KG1 (cell line): ENCODE measurements at regions not wholly inside any gene's neighbourhood (a gene's known extent, or its start where the extent isn't known, plus 50 kb on each side); places are given as distances from the start of the nearest gene placed in this dataset.
"Not testable (repeated sequence)": the region's sequence is repeated elsewhere in the genome, so short reads cannot be mapped to it uniquely, and the experiment has no call there.

ENCODE experiments used
- DNase-seq: peaks from one replicate; lab custom pipeline; 2025; lab: John Stamatoyannopoulos, UW

- DNase-seq: no peak
Measured at GRCh38 chr3:178099274-178099673, 437.0 kb upstream of the KCNMB2 start.

DNA sequence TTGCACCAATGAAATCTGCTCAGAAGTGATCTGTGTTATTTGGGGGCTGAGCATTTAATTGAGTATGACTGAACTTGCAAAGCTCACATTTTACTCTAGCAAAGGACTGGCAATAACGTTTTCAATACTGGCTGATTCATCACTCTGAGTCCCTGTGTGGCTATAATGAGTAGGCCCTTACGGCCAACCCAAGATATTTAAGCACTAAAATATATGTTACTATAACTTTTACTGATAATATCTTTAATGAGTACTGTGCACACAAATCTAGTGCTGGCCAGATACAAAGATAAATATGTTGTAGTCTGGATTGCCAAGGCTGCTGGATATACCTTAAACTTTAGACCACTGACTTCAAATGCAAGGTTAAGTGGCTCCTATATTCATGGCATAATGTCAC is 436.4 kb upstream of the KCNMB2 start:
- DNase-seq: no peak

DNA sequence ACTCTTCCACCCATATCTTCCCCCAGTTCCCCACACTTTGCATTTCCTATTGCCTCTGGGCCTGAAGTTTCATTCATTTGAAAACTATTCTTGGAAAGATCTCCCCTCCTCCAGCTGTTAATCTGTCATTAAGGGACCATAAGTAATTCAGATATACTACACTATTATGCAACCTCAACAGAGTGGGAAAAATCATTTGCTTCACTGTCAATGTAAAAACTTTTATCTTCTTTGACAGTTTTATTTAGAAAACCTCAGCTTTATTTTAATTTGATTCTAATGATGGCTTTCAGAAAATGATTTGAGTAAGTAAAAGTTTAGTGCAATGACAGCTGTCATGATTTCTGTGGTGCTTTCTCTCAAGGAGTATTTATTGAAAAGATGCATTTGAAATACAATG is 435.3 kb upstream of the KCNMB2 start:
- no peak for DNase-seq

DNA sequence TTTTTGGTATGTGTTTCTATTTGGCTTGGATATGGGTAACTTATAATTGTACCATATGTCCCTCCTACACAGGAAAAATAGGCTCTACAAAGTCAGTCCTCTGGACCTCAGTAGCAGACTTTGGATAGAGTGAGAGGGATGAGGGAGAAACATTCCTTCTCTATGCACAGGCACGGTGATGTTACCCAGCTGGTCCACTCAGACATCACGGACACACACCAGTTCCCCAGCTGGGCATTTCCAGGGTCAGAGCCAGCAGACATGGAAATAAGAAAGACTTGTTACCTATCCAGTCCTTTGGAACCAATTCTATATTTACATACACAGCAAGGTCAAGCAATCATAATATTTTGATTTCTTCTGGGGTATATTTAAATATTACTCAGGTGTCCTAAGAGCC is 433.1 kb upstream of the KCNMB2 start:
- DNase-seq: no peak

DNA sequence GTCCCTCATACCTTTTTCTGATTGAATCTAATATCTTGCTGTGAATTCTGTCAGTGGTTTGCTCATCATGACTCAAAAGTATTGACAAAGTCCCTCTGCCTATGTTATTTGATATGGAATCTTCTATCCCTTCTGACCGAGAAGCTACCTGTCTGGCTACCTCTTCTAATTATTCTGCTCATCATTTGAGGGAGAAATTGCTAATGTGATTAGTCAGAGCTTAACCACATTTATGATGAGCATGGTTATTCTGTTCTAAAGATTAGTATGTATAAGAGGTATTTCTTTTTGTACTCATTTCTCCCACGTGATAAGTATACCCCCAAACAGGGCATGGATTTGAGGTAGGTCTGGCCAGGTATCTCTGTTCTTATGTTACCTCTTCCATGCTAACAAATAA is 428.4 kb upstream of the KCNMB2 start:
- no peak for DNase-seq

- no peak for DNase-seq
Measured at GRCh38 chr3:178109691-178110090, 426.5 kb upstream of the KCNMB2 start.

DNA sequence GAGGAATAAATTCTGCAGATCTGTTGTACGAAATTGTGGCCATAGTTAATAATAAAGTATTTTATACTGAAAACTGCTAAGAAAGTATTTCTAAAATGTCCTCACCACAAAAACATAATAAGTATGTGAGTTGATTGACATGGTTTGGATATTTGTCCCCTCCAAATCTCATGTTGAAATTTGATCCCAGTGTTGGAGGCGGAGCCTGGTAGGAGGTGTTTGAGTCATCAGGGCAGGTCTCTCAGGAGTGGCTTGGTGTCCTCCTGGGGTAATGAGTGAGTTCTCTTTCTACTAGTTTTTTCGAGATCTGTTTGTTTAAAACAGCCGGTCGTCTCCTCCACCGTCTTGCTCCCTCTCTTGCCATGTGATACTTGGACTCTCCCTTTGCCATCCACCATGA is 424.1 kb upstream of the KCNMB2 start:
- no peak for DNase-seq

GRCh38 chr3:178112552-178112951 is 423.7 kb upstream of the KCNMB2 start:
- DNase-seq: not testable (repeated sequence)

DNA sequence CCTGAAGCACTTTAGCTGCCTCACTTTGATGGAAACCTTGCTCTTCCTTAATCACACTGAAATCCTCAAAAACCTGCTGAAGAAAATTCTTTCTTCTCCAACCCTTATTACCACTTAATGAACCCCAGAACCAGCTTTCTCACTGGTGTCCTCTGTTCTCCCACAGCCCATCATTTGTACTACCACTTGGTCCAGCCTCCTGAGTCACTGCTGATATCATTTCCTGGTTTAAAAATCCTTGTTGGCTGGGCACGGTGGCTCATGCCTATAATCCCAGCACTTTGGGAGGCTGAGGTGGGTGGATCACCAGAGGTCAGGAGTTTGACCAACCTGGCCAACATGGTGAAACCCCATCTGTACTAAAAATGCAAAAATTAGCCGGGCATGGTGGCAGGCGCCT is 418.6 kb upstream of the KCNMB2 start:
- DNase-seq: no peak

DNA sequence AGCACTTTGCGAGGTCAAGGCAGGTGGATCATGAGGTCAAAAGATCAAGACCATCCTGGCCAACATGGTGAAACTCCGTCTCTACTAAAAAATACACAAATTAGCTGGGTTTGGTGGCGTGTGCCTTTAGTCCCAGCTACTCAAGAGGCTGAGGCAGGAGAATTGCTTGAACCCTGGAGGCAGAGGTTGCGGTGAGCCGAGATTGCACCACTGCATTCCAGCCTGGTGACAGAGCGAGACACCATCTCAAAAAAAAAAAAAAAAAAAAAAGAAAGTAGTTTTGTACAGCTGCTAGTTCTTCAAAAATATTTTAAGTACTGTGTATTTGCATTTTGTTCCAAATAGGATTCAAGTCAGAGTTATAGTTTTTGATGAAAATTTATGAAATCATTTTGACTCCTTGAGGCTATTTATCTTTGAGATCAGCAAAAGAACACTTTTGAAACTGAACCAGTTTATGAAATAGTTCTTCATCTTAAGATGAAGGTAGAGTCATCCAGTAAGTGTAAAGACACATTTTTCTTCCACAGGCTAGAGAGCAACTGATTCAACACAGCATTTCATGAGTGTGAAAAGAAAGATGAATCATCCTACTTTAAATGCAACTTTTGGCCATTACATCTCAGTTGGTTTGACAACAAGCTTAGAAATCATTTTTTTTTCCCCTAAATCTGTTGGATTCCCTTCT is 416.5 kb upstream of the KCNMB2 start:
- not testable (repeated sequence) for DNase-seq

DNA sequence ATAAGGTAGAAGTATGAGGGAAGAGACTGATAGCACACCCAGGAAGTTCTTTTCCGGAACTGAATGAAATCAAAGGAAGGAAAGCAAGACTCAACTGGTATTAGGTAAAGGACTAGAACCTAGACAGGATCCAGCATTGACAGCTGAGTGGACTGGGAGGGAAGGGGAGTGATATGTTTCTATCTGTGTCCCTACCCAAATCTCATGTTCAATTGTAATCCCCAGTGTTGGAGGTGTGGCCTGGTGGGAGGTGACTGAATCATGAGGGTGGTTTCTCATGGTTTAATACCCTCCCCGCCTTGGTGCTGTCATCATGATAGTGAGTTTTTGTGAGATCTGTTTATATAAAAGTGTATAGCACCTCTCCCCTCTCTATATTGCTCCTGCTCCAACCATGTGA is 415.9 kb upstream of the KCNMB2 start:
- DNase-seq: no peak

GRCh38 chr3:178126686-178127085 is 409.6 kb upstream of the KCNMB2 start:
- no peak for DNase-seq

GRCh38 chr3:178127221-178127620 is 409.0 kb upstream of the KCNMB2 start:
- DNase-seq: no peak

- no peak for DNase-seq
Measured at GRCh38 chr3:178129109-178129508, 407.1 kb upstream of the KCNMB2 start.

- DNase-seq: no peak
Measured at GRCh38 chr3:178131801-178132200, 404.4 kb upstream of the KCNMB2 start.

- no peak for DNase-seq
Measured at GRCh38 chr3:178137206-178137605, 399.0 kb upstream of the KCNMB2 start.

GRCh38 chr3:178137831-178138230 is 398.4 kb upstream of the KCNMB2 start:
- DNase-seq: no peak

- no peak for DNase-seq
Measured at GRCh38 chr3:178139116-178139515, 397.1 kb upstream of the KCNMB2 start.

GRCh38 chr3:178140531-178141304 is 395.5 kb upstream of the KCNMB2 start:
- no peak for DNase-seq

DNA sequence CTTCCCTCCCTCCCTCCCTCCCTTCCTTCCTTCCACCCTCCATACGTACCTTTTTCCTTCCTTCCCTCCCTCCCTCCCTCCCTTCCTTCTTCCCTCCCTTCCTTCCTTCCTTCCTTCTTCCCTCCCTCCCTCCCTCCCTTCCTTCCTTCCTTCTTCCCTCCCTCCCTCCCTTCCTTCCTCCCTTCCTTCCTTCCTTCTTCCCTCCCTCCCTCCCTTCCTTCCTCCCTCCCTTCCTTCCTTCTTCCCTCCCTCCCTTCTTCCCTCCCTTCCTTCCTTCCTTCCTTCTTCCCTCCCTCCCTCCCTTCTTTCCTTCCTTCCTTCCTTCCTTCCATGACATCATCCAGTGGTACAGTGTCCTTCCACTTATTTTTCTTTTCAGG is 394.9 kb upstream of the KCNMB2 start:
- not testable (repeated sequence) for DNase-seq

DNA sequence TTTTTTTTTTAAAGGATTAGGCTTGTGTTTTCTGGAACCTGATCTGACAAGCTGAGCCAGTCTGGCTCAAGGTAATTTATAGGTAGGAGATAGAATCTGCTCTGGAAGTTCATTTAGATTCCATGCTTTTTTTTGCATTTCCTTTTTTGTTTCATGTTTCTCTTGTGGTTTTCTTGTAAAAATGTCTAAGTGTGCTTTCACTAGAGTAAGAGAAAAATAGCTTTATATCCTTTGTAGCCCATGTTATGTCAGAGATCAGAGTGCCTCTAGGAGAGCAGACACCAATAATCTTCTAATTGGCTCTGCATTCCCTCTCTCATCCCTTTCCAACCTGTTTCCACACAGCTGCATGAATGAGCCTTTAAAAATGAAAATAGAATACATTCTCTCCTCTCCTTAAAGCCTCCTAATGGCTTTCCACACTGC is 389.8 kb upstream of the KCNMB2 start:
- DNase-seq: no peak

GRCh38 chr3:178147001-178147400 is 389.2 kb upstream of the KCNMB2 start:
- DNase-seq: no peak

DNA sequence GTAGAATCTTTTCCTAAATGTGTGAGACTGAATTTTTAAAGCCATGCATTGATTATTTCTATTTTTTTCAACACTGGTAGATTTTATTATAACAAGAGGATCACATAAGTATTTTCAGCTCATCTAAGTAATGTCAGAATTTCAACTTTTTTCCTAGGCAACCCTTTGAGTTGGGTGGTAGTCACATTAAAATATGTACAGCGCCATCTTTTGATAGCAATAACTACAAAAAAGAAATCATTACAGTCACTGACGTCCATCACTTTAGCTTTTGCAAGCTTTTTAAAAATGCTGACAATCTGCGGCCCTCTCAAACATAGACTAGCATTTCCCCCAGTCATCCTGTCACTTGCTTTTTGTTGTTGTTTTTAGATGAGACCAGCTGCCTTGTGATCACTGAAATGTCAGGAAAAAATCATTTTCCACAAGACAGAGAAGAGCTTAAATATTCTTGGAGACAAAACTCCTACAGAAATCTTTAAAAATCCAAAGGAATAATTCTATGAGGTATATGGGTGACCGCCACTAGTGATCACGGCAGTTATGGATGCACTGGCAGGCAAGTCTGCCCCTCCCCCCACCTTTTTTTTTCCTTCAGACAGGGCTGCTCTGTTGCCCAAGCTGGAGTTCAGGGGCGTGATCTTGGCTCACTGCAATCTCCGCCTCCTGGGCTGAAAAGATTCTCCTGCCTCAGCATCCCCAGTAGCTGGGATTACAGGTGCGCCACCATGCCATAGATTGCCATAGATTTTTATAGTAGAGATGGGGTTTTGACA is 384.0 kb upstream of the KCNMB2 start:
- DNase-seq: no peak
